G401 (cell line): ENCODE measurements at regions not wholly inside any gene's neighbourhood (a gene's known extent, or its start where the extent isn't known, plus 50 kb on each side); places are given as distances from the start of the nearest gene placed in this dataset.
"Not testable (repeated sequence)": the region's sequence is repeated elsewhere in the genome, so short reads cannot be mapped to it uniquely, and the experiment has no call there.

Experiments used
- DNase-seq: peaks from one replicate; pipeline ENCODE4 v3.0.0-alpha.2; 2015; ENCODE audit warnings: low spot score
- in situ Hi-C: cut with HindIII; loops from 2 replicates; pipeline ENCODE4 v1.10.0; 2016; ENCODE audit warnings: low sequenced_read_pairs, mixed read lengths

GRCh38 chr9:24936117-24936516 lies 390.4 kb upstream of the IZUMO3 start:
- in situ Hi-C loops = no loop called here
- no peak for DNase-seq

- in situ Hi-C loops = no loop called here
- DNase-seq = no peak
These were observed 387.1 kb upstream of the IZUMO3 start for GRCh38 chr9:24932785-24933184.

GRCh38 chr9:24931894-24932293 lies 386.2 kb upstream of the IZUMO3 start:
- in situ Hi-C loops = no loop called here
- no peak for DNase-seq

- no peak for DNase-seq
- in situ Hi-C loops = no loop called here
These were observed 367.1 kb upstream of the IZUMO3 start for GRCh38 chr9:24912767-24913166.

GRCh38 chr9:24901319-24901718 lies 355.6 kb upstream of the IZUMO3 start:
- in situ Hi-C loops = no loop called here
- DNase-seq = no peak

- DNase-seq = no peak
- in situ Hi-C loops = no loop called here
These were observed 354.5 kb upstream of the IZUMO3 start for GRCh38 chr9:24900179-24900578.

GRCh38 chr9:24899463-24899862 lies 353.8 kb upstream of the IZUMO3 start:
- in situ Hi-C loops = no loop called here
- DNase-seq = no peak

GRCh38 chr9:24897826-24898225 lies 352.1 kb upstream of the IZUMO3 start:
- in situ Hi-C loops = no loop called here
- DNase-seq = no peak

GRCh38 chr9:24881361-24881760 lies 335.7 kb upstream of the IZUMO3 start:
- in situ Hi-C loops = no loop called here
- no peak for DNase-seq

- in situ Hi-C loops = no loop called here
- DNase-seq = no peak
These were observed 333.9 kb upstream of the IZUMO3 start for GRCh38 chr9:24879591-24879990.

- DNase-seq, in situ Hi-C loops: not testable (repeated sequence)
These were observed 310.9 kb upstream of the IZUMO3 start for GRCh38 chr9:24856601-24857000.

- in situ Hi-C loops = no loop called here
- DNase-seq = no peak
These were observed 300.7 kb upstream of the IZUMO3 start for GRCh38 chr9:24846248-24846912.

- no peak for DNase-seq
- in situ Hi-C loops = no loop called here
These were observed 298.5 kb upstream of the IZUMO3 start for GRCh38 chr9:24844217-24844616.

GRCh38 chr9:24841993-24842392 lies 296.3 kb upstream of the IZUMO3 start:
- in situ Hi-C loops = no loop called here
- DNase-seq = no peak

- in situ Hi-C loops = no loop called here
- DNase-seq = no peak
These were observed 286.6 kb upstream of the IZUMO3 start for GRCh38 chr9:24832307-24832706.

- no peak for DNase-seq
- in situ Hi-C loops = no loop called here
These were observed 283.0 kb upstream of the IZUMO3 start for GRCh38 chr9:24828687-24829086.

GRCh38 chr9:24824607-24825006 lies 278.9 kb upstream of the IZUMO3 start:
- no peak for DNase-seq
- in situ Hi-C loops = no loop called here

- no peak for DNase-seq
- in situ Hi-C loops = no loop called here
These were observed 274.5 kb upstream of the IZUMO3 start for GRCh38 chr9:24820196-24820595.

GRCh38 chr9:24817756-24818155 lies 272.1 kb upstream of the IZUMO3 start:
- in situ Hi-C loops = no loop called here

GRCh38 chr9:24816006-24816405 lies 270.3 kb upstream of the IZUMO3 start:
- in situ Hi-C loops = no loop called here
- no peak for DNase-seq

More at GRCh38 chr9:24817756-24818155, 272.1 kb upstream of the IZUMO3 start:
- DNase-seq = no peak

- DNase-seq = no peak
- in situ Hi-C loops = no loop called here
These were observed 255.6 kb upstream of the IZUMO3 start for GRCh38 chr9:24801344-24801743.

- no peak for DNase-seq
- in situ Hi-C loops = no loop called here
These were observed 248.1 kb upstream of the IZUMO3 start for GRCh38 chr9:24793787-24794186.
